ENCODE measurements at regions not wholly inside any gene's neighbourhood (a gene's known extent, or its start where the extent isn't known, plus 50 kb on each side); places are given as distances from the start of the nearest gene placed in this dataset.
A peak's percentile ranks its signal among the peaks of the same experiment; 100 is the strongest.

- no peak for DNase-seq (ENCODE audit: low spot score in 2 of 2)
- Histone ChIP-seq H3K4me1 (no peaks in the 10 kb centered on the region), H3K4me3 (no peak overlapping the region), H3K36me3 (no peaks in the 10 kb centered on the region), H3K9me3 (no peaks in the 10 kb centered on the region), H3K27me3 (no peaks in the 10 kb centered on the region), H3K27ac (no peak overlapping the region)
- intact Hi-C loops (cut with DNase I; ENCODE audit: low total_unique reads) = no loop called here
- TF ChIP-seq CTCF (IDR thresholded peaks at IDR 0.05) = peak in 2 of 3 donors; percentile 13 to 21
- TF ChIP-seq POLR2A (IDR thresholded peaks at IDR 0.05) = no peak
- no peak for TF ChIP-seq POLR2AphosphoS5 (IDR thresholded peaks at IDR 0.05)
Observed at GRCh38 chr11:29328961-29329441, 687.8 kb downstream of the KCNA4 start.

- TF ChIP-seq POLR2A (IDR thresholded peaks at IDR 0.05) (no peak), POLR2AphosphoS5 (IDR thresholded peaks at IDR 0.05) (no peak), CTCF (IDR thresholded peaks at IDR 0.05) (no peak)
- intact Hi-C loops (cut with DNase I; ENCODE audit: low total_unique reads) = no loop called here
- no peaks in the 10 kb centered on the region for H3K36me3 ChIP-seq
- no peaks in the 10 kb centered on the region for H3K27me3 ChIP-seq
- no peaks in the 10 kb centered on the region for H3K4me1 ChIP-seq
- no peak overlapping the region for H3K27ac ChIP-seq
- no peak for DNase-seq (ENCODE audit: low spot score in 2 of 2)
- no peak overlapping the region for H3K4me3 ChIP-seq
- no peaks in the 10 kb centered on the region for H3K9me3 ChIP-seq
Observed at GRCh38 chr11:29327891-29328290, 688.9 kb downstream of the KCNA4 start.

- DNase-seq (ENCODE audit: low spot score in 2 of 2) = no peak
- H3K9me3 ChIP-seq = no peaks in the 10 kb centered on the region
- no peak for TF ChIP-seq POLR2A (IDR thresholded peaks at IDR 0.05)
- TF ChIP-seq CTCF (IDR thresholded peaks at IDR 0.05) = no peak
- H3K4me3 ChIP-seq = no peak overlapping the region
- intact Hi-C loops (cut with DNase I; ENCODE audit: low total_unique reads) = no loop called here
- no peaks in the 10 kb centered on the region for H3K36me3 ChIP-seq
- H3K4me1 ChIP-seq = no peaks in the 10 kb centered on the region
- no peak overlapping the region for H3K27ac ChIP-seq
- no peaks in the 10 kb centered on the region for H3K27me3 ChIP-seq
Observed at GRCh38 chr11:29326757-29327156, 690.1 kb downstream of the KCNA4 start.

GRCh38 chr11:29324328-29324727 lies 692.5 kb downstream of the KCNA4 start:
- H3K4me3 ChIP-seq = no peak overlapping the region
- intact Hi-C loops (cut with DNase I; ENCODE audit: low total_unique reads) = no loop called here
- H3K9me3 ChIP-seq = no peaks in the 10 kb centered on the region
- H3K4me1 ChIP-seq = no peaks in the 10 kb centered on the region
- no peak overlapping the region for H3K27ac ChIP-seq
- DNase-seq (ENCODE audit: low spot score in 2 of 2) = no peak
- H3K27me3 ChIP-seq = no peaks in the 10 kb centered on the region
- TF ChIP-seq POLR2AphosphoS5 (IDR thresholded peaks at IDR 0.05) (no peak), POLR2A (IDR thresholded peaks at IDR 0.05) (no peak), CTCF (IDR thresholded peaks at IDR 0.05) (no peak)
- no peaks in the 10 kb centered on the region for H3K36me3 ChIP-seq

GRCh38 chr11:29321293-29322132 lies 695.3 kb downstream of the KCNA4 start:
- Histone ChIP-seq H3K27me3 (no peaks in the 10 kb centered on the region), H3K36me3 (no peaks in the 10 kb centered on the region), H3K27ac (no peak overlapping the region), H3K9me3 (no peaks in the 10 kb centered on the region), H3K4me3 (no peak overlapping the region), H3K4me1 (no peaks in the 10 kb centered on the region)
- no peak for DNase-seq (ENCODE audit: low spot score in 2 of 2)
- intact Hi-C loops (cut with DNase I; ENCODE audit: low total_unique reads) = no loop called here
- no peak for TF ChIP-seq POLR2A (IDR thresholded peaks at IDR 0.05)
- TF ChIP-seq CTCF (IDR thresholded peaks at IDR 0.05) = no peak
- TF ChIP-seq POLR2AphosphoS5 (IDR thresholded peaks at IDR 0.05) = no peak

All from breast epithelium (tissue), 4 donors.